H9 (cell line): ENCODE measurements at regions not wholly inside any gene's neighbourhood (a gene's known extent, or its start where the extent isn't known, plus 50 kb on each side); places are given as distances from the start of the nearest gene placed in this dataset.

Experiments used
- DNase-seq: peaks from one replicate; pipeline ENCODE4 v3.0.0-alpha.2; 2017
- H2AFZ ChIP-seq: one replicate; pipeline ENCODE4 v1.6.1; 2013; ENCODE audit warnings: mild to moderate bottlenecking, low read length, control low read depth, moderate library complexity
- H2AK5ac ChIP-seq: 2 replicates; pipeline ENCODE4 v1.6.1; 2013; ENCODE audit warnings: low read length, control low read depth, mixed read lengths; ENCODE audit not compliant: insufficient read length
- H2BK120ac ChIP-seq: one replicate; pipeline ENCODE4 v1.6.1; 2013; ENCODE audit warnings: low read depth, mild to moderate bottlenecking, low read length, control low read depth, inconsistent platforms; ENCODE audit not compliant: poor library complexity, severe bottlenecking
- H2BK12ac ChIP-seq: 2 replicates; pipeline ENCODE4 v1.6.1; 2013; ENCODE audit warnings: low read length, control low read depth, mixed read lengths, low read depth; ENCODE audit not compliant: insufficient read length
- H2BK15ac ChIP-seq: 2 replicates; pipeline ENCODE4 v1.6.1; 2013; ENCODE audit warnings: low read depth, low read length, control low read depth
- H2BK20ac ChIP-seq: one replicate; pipeline ENCODE4 v1.6.1; 2013; ENCODE audit warnings: low read depth, mild to moderate bottlenecking, low read length, control low read depth, inconsistent platforms; ENCODE audit not compliant: poor library complexity, severe bottlenecking
- H2BK5ac ChIP-seq: 2 replicates; pipeline ENCODE4 v1.6.1; 2013; ENCODE audit warnings: low read length, control low read depth, mixed read lengths; ENCODE audit not compliant: insufficient read length
- H3K14ac ChIP-seq: 2 replicates; pipeline ENCODE4 v1.6.1; 2013; ENCODE audit warnings: low read length, control low read depth; ENCODE audit not compliant: insufficient read depth
- H3K18ac ChIP-seq: 2 replicates; pipeline ENCODE4 v1.6.1; 2013; ENCODE audit warnings: low read depth, mild to moderate bottlenecking, mixed read lengths, low read length, control low read depth; ENCODE audit not compliant: insufficient read length
- H3K23ac ChIP-seq: 2 replicates; pipeline ENCODE4 v1.6.1; 2013; ENCODE audit warnings: low read length, control low read depth, mixed read lengths, low read depth; ENCODE audit not compliant: insufficient read length
- H3K23me2 ChIP-seq: 2 replicates; pipeline ENCODE4 v1.6.1; 2013; ENCODE audit warnings: low read depth, mild to moderate bottlenecking, mixed read lengths, low read length, control low read depth; ENCODE audit not compliant: insufficient read length, poor library complexity, severe bottlenecking
- H3K27ac ChIP-seq: 2 replicates; pipeline ENCODE4 v1.5.1; 2013; ENCODE audit warnings: low read length, control low read depth, mixed read lengths, low read depth; ENCODE audit not compliant: insufficient read length
- H3K27me3 ChIP-seq: 2 replicates; pipeline ENCODE4 v1.6.1; 2013; ENCODE audit warnings: low read length, control low read depth, inconsistent platforms; ENCODE audit not compliant: insufficient read depth
- H3K4ac ChIP-seq: 2 replicates; pipeline ENCODE4 v1.6.1; 2013; ENCODE audit warnings: low read depth, mild to moderate bottlenecking, control low read depth, inconsistent platforms, low read length, moderate library complexity
- H3K4me1 ChIP-seq: 2 replicates; pipeline ENCODE4 v1.6.1; 2013; ENCODE audit warnings: low read length, control low read depth, inconsistent platforms; ENCODE audit not compliant: insufficient read depth
- H3K4me2 ChIP-seq: 2 replicates; pipeline ENCODE4 v1.6.1; 2013; ENCODE audit warnings: low read length, control low read depth, mixed read lengths; ENCODE audit not compliant: insufficient read length, insufficient read depth
- H3K56ac ChIP-seq: 2 replicates; pipeline ENCODE4 v1.6.1; 2013; ENCODE audit warnings: low read depth, mild to moderate bottlenecking, mixed read lengths, low read length, control low read depth; ENCODE audit not compliant: insufficient read length
- H3K79me1 ChIP-seq: 2 replicates; pipeline ENCODE4 v1.6.1; 2013; ENCODE audit warnings: low read depth, mild to moderate bottlenecking, moderate library complexity, low read length, control low read depth, inconsistent platforms; ENCODE audit not compliant: insufficient read depth, poor library complexity, severe bottlenecking
- H3K79me2 ChIP-seq: 2 replicates; pipeline ENCODE4 v1.6.1; 2013; ENCODE audit warnings: low read length, control low read depth, inconsistent platforms; ENCODE audit not compliant: insufficient read depth
- H3K9ac ChIP-seq: 2 replicates; pipeline ENCODE4 v1.6.1; 2013; ENCODE audit warnings: low read length, control low read depth, mixed read lengths; ENCODE audit not compliant: insufficient read length; ENCODE audit errors: extremely low read depth
- H3K9me3 ChIP-seq: one replicate; pipeline ENCODE4 v1.6.1; 2013; ENCODE audit warnings: low read depth, low read length, inconsistent platforms; ENCODE audit not compliant: control insufficient read depth
- H3T11ph ChIP-seq: one replicate; pipeline ENCODE4 v1.6.1; 2013; ENCODE audit warnings: mild to moderate bottlenecking, low read length, control low read depth, inconsistent platforms
- H4K20me1 ChIP-seq: one replicate; pipeline ENCODE4 v1.6.1; 2013; ENCODE audit not compliant: control insufficient read depth, insufficient read length, insufficient read depth
- H4K5ac ChIP-seq: 2 replicates; pipeline ENCODE4 v1.6.1; 2013; ENCODE audit warnings: low read depth, mild to moderate bottlenecking, mixed read lengths, low read length, control low read depth; ENCODE audit not compliant: insufficient read length
- H4K8ac ChIP-seq: replicated peaks from 2 replicates; pipeline ENCODE4 v1.6.1; 2013; ENCODE audit warnings: low read length, control low read depth, mixed read lengths, low read depth; ENCODE audit not compliant: insufficient read length
- H4K91ac ChIP-seq: 2 replicates; pipeline ENCODE4 v1.6.1; 2013; ENCODE audit warnings: low read depth, mild to moderate bottlenecking, moderate library complexity, mixed read lengths, low read length, control low read depth; ENCODE audit not compliant: insufficient read length
- H3K27ac Mint-ChIP-seq, 3 experiments: 2 replicates in 2 of 3; 3 replicates in 1 of 3; pipeline ENCODE4 v1.8.0; 2020 to 2021; ENCODE audit warnings: mixed read lengths in 3 of 3, mild to moderate bottlenecking in 1 of 3, moderate library complexity in 1 of 3
- H3K27me3 Mint-ChIP-seq: 2 replicates; pipeline ENCODE4 v1.8.0; 2021; ENCODE audit warnings: low read depth, mild to moderate bottlenecking, moderate library complexity, mixed read lengths
- H3K36me3 Mint-ChIP-seq, 3 experiments: 2 replicates in 2 of 3; 3 replicates in 1 of 3; pipeline ENCODE4 v1.8.0; 2020 to 2021; ENCODE audit warnings: low read depth in 3 of 3, mixed read lengths in 3 of 3; ENCODE audit not compliant: insufficient read depth in 1 of 3
- H3K4me1 Mint-ChIP-seq, 2 experiments: 2 replicates each; pipeline ENCODE4 v1.8.0; 2020; ENCODE audit warnings: mixed read lengths in 2 of 2
- H3K4me3 Mint-ChIP-seq, 2 experiments: 2 replicates in 1 of 2; 3 replicates in 1 of 2; pipeline ENCODE4 v1.8.0; 2020 to 2021; ENCODE audit warnings: mild to moderate bottlenecking in 2 of 2, mixed read lengths in 2 of 2, moderate library complexity in 1 of 2
- H3K9me3 Mint-ChIP-seq, 2 experiments: 2 replicates in 1 of 2; 3 replicates in 1 of 2; pipeline ENCODE4 v1.8.0; 2020; ENCODE audit warnings: mild to moderate bottlenecking in 2 of 2, mixed read lengths in 2 of 2, moderate library complexity in 1 of 2
- WGBS: extraction: QIAGEN DNeasy Blood & Tissue Kit; methylation state at CpG from one replicate; pipeline ENCODE4 v1.1.7; 2013; ENCODE audit warnings: missing lambda C conversion rate, low lambda C conversion rate, mixed read lengths; ENCODE audit not compliant: insufficient read length; ENCODE audit errors: extremely low coverage; 5-methylcytosine and 5-hydroxymethylcytosine counted together
- TF ChIP-seq, protein P1 (sequence below): fragments of 200-600 bp; sonication (generic); conservative IDR thresholded peaks from 3 replicates; pipeline ENCODE4 v1.8.0; 2021; ENCODE audit warnings: antibody characterized with exemption, mild to moderate bottlenecking

DNA sequence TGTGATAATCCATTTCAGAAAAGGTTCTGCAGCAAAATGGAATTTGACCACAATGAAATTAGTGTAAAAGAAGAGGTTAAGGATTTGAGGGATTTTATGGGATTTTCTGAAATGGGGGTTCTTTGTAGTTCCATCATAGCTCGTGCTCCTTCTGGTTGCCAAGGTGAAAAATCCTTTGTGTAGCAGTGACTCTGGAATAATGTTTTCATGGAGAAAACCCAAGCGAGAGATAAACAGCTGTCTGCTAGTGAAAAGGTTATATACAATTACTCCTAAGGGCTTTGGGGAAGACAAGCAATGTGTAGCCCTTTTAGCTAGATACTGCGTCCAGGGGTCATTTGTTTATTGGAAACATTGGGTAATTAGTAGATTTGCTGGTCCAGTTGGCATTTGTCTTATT is 453.2 kb upstream of the DEPDC1 start:
- TF ChIP-seq, protein P1, sequence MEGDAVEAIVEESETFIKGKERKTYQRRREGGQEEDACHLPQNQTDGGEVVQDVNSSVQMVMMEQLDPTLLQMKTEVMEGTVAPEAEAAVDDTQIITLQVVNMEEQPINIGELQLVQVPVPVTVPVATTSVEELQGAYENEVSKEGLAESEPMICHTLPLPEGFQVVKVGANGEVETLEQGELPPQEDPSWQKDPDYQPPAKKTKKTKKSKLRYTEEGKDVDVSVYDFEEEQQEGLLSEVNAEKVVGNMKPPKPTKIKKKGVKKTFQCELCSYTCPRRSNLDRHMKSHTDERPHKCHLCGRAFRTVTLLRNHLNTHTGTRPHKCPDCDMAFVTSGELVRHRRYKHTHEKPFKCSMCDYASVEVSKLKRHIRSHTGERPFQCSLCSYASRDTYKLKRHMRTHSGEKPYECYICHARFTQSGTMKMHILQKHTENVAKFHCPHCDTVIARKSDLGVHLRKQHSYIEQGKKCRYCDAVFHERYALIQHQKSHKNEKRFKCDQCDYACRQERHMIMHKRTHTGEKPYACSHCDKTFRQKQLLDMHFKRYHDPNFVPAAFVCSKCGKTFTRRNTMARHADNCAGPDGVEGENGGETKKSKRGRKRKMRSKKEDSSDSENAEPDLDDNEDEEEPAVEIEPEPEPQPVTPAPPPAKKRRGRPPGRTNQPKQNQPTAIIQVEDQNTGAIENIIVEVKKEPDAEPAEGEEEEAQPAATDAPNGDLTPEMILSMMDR, result no peak
- Mint-ChIP-seq H3K27me3 (no peaks in the 10 kb centered on the region), H3K4me3 (no peak overlapping the region), H3K27ac (no peak overlapping the region), H3K4me1 (no peaks in the 10 kb centered on the region), H3K36me3 (no peaks in the 10 kb centered on the region), H3K9me3 (no peaks in the 10 kb centered on the region)
- Histone ChIP-seq H2BK15ac (no peak overlapping the region), H4K91ac (no peak overlapping the region), H3K14ac (no peak overlapping the region), H3K4ac (no peak overlapping the region), H2BK120ac (no peak overlapping the region), H3K27me3 (no peaks in the 10 kb centered on the region), H3K9me3 (no peaks in the 10 kb centered on the region), H3K56ac (no peak overlapping the region), H4K5ac (no peak overlapping the region), H2AK5ac (no peak overlapping the region), H3K23me2 (no peaks in the 10 kb centered on the region), H3K23ac (no peak overlapping the region), H2BK12ac (no peak overlapping the region), H3K18ac (no peak overlapping the region), H3T11ph (no peak overlapping the region), H3K4me2 (no peak overlapping the region), H2BK5ac (no peak overlapping the region), H3K9ac (no peak overlapping the region), H3K79me2 (no peaks in the 10 kb centered on the region), H3K79me1 (no peaks in the 10 kb centered on the region), H3K4me1 (no peaks in the 10 kb centered on the region), H2AFZ (no peak overlapping the region), H4K20me1 (no peaks in the 10 kb centered on the region), H3K27ac (no peak overlapping the region), H4K8ac (no peak overlapping the region), H2BK20ac (no peak overlapping the region)
- WGBS, result no CpG with 5 or more reads among the region's 3 CpGs
- no peak for DNase-seq
